Dendritic cell treated with granulocyte-macrophage colony-stimulating factor and Interleukin-4, amounts not matched to agents 40 ng/mL and 50 ng/mL, for 4 days (primary cell): ENCODE measurements at regions not wholly inside any gene's neighbourhood (a gene's known extent, or its start where the extent isn't known, plus 50 kb on each side); places are given as distances from the start of the nearest gene placed in this dataset.

Experiments
- H3K27ac Mint-ChIP-seq: one replicate; pipeline ENCODE4 v1.8.0; 2022; ENCODE audit warnings: mild to moderate bottlenecking, mixed read lengths
- H3K27me3 Mint-ChIP-seq: one replicate; pipeline ENCODE4 v1.8.0; 2022; ENCODE audit warnings: mild to moderate bottlenecking, mixed read lengths
- H3K36me3 Mint-ChIP-seq: one replicate; pipeline ENCODE4 v1.8.0; 2022; ENCODE audit warnings: low read depth, mixed read lengths
- H3K4me1 Mint-ChIP-seq: one replicate; pipeline ENCODE4 v1.8.0; 2022; ENCODE audit warnings: low read depth, mixed read lengths
- H3K4me3 Mint-ChIP-seq: one replicate; pipeline ENCODE4 v1.8.0; 2022; ENCODE audit warnings: mild to moderate bottlenecking, moderate library complexity, mixed read lengths
- H3K9me3 Mint-ChIP-seq: one replicate; pipeline ENCODE4 v1.8.0; 2022; ENCODE audit warnings: mixed read lengths
- intact Hi-C: fragments of 100-400 bp; cut with micrococcal nuclease; formaldehyde crosslinking; loops from one replicate; pipeline ENCODE4 v1.15.0; 2022

DNA sequence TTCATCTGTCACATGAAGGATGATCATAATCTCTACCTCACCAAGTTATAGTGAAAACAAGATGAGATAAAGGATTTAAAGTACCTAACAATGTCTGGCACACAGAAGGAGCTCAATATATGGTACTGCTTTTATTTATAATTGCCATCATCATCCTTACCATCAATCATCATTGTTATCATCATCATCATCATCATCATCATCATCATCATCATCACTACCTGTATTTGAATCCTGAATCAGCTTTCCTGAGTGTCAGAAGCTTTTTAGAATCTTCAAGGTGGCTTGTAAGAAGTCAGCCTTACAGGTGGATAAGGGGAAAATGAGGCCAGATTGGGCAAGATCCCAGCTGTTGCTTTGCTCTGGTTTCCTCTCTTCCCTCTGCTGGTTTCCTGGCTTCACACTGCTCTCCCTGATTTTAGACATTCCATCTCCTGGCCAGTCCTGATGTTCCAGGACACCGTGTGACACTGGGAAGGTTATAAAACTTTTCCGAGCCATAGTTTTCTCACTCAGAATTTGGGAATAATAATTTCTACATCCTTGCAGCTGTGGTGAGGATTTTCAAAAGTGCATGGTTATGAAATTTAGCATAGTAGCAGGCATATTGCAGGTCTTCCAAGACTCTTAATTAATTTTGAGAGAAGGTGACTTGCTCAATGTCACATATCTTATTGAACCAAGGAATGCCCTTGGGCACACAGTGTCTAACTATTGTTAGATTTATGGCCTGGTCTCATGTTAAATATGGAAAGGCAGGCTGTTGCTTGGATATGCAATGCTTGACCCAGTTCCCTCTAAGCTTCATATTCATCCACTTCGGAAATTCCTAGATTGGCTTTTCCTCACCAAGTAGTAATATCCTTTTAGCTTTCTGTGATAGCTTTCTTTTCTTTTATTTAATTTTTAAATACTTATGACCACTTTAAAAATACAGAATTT, 160.7 kb downstream of the TMEM38B start:
- Mint-ChIP-seq H3K27me3 (peaks cover 2% of the 10 kb centered on the region), H3K36me3 (no peaks in the 10 kb centered on the region), H3K4me3 (no peak overlapping the region), H3K27ac (no peak overlapping the region), H3K9me3 (peaks cover 13% of the 10 kb centered on the region), H3K4me1 (peaks cover 12% of the 10 kb centered on the region)
- intact Hi-C loops = no loop called here

DNA sequence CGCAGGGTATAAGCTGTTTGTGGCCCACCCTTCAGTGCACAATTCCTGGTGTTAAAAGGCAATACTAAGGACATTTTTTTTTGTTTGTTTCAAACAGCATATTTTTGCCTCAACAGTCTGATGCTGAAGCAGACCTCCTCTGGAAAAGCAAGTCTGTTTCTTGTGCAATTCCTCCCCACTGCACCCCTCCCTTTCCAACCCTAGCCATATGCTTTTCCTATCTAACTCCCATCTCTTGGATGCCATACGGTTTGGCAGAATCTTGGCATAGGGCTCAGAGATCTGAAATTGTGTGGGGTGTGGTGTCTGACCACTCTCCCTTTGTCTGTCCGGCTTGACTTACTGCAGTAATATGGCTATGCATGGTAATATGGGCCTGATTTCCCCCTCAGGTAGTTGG, 161.6 kb downstream of the TMEM38B start:
- Mint-ChIP-seq H3K4me3 (no peak overlapping the region), H3K27ac (no peak overlapping the region), H3K4me1 (peaks cover 12% of the 10 kb centered on the region), H3K27me3 (peaks cover 2% of the 10 kb centered on the region), H3K9me3 (peaks cover 13% of the 10 kb centered on the region), H3K36me3 (no peaks in the 10 kb centered on the region)
- intact Hi-C loops = no loop called here

GRCh38 chr9:105858006-105858690, 163.8 kb downstream of the TMEM38B start:
- Mint-ChIP-seq H3K27me3 (peaks cover 2% of the 10 kb centered on the region), H3K4me3 (no peak overlapping the region), H3K36me3 (no peaks in the 10 kb centered on the region), H3K4me1 (peaks cover 12% of the 10 kb centered on the region), H3K9me3 (no peaks in the 10 kb centered on the region), H3K27ac (no peak overlapping the region)
- intact Hi-C loops = no loop called here

- no peaks in the 10 kb centered on the region for H3K9me3 Mint-ChIP-seq
- no peak overlapping the region for H3K4me3 Mint-ChIP-seq
- H3K36me3 Mint-ChIP-seq = no peaks in the 10 kb centered on the region
- peaks cover 12% of the 10 kb centered on the region for H3K4me1 Mint-ChIP-seq
- peaks cover 2% of the 10 kb centered on the region for H3K27me3 Mint-ChIP-seq
- intact Hi-C loops = no loop called here
- H3K27ac Mint-ChIP-seq = peak overlapping the region; percentile 4
These were observed 164.5 kb downstream of the TMEM38B start for GRCh38 chr9:105858877-105859276.

GRCh38 chr9:105859428-105860091, 165.2 kb downstream of the TMEM38B start:
- intact Hi-C loops = no loop called here
- Mint-ChIP-seq H3K36me3 (no peaks in the 10 kb centered on the region), H3K27ac (peak overlapping the region; percentile 4), H3K4me3 (peak overlapping the region; percentile 8), H3K27me3 (peaks cover 2% of the 10 kb centered on the region), H3K4me1 (peaks cover 12% of the 10 kb centered on the region), H3K9me3 (no peaks in the 10 kb centered on the region)

DNA sequence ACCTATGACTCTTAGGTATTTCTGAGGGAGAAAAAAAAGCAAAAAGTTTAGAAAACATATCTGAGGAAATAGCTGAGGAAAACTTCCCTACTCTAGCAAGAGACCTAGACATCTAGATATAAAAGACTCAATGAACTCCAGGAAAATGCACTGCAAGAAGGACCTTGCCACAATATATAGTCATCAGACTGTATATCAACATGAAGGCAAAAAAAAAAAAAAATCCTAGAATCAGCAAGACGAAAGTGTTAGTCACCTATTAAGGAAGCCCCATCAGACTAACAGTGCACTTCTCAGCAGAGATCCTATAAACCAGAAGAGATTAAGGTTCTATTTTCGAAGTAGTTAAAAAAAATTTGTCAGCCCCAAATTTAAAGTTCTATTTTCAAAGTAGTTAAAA, 166.2 kb downstream of the TMEM38B start:
- Mint-ChIP-seq H3K36me3 (no peaks in the 10 kb centered on the region), H3K4me1 (peaks cover 12% of the 10 kb centered on the region), H3K4me3 (no peak overlapping the region), H3K27me3 (peaks cover 2% of the 10 kb centered on the region), H3K27ac (no peak overlapping the region), H3K9me3 (no peaks in the 10 kb centered on the region)
- intact Hi-C loops = no loop called here

DNA sequence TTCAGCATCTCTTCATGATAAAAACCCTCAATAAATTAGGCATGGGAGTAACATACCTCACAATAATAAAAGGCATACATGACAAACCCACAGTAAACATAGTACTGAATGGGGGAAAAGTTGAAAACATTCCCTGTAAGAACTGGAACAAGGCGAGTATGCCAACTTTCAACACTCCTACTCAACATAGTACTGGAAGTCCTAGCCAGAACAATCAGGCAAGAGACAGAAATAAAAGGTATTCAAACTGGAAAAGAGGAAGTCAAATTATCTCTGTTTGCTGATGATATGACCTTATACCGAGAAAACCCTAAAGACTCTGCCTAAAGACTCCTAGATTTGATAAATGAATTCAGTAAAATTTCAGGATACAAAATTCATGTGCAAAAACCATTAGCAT, 167.6 kb downstream of the TMEM38B start:
- intact Hi-C loops = no loop called here
- H3K4me3 Mint-ChIP-seq = no peak overlapping the region

DNA sequence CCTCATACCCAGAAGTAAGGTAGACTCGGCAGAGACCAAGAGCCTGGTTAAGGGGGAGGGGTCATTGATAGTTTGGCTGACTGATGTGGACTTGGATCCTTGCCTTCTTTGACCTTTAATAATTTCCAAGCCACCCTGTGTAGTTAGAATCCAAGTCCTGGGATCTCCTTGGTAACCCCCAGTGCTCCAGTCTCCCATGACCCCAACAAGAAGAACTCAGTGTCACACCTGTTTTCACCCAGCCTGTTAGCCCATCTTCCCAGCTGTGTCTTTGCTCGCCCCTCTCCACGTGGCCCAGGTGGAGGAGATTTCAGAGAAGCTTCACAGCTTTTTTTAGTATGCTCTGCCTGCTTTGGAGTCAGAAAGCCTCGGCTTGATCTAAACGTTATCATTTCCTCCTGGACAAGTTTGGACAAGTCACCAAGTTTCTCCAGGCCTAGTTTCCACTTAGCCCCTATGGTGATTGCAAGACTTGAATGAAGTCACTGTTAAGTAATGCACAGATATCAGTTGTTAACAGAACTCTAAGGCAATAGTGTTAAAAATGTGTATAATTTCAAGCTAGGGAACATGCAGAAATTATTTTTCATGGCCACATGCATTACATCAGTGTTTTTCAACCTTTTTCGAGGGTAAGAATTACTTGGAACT, 170.0 kb downstream of the TMEM38B start:
- H3K27ac Mint-ChIP-seq = no peak overlapping the region
- intact Hi-C loops = no loop called here
- H3K4me1 Mint-ChIP-seq = peaks cover 5% of the 10 kb centered on the region
- peaks cover 2% of the 10 kb centered on the region for H3K27me3 Mint-ChIP-seq
- no peaks in the 10 kb centered on the region for H3K36me3 Mint-ChIP-seq
- H3K9me3 Mint-ChIP-seq = no peaks in the 10 kb centered on the region
- no peak overlapping the region for H3K4me3 Mint-ChIP-seq

More for the DNA sequence above, 167.6 kb downstream of the TMEM38B start:
- Mint-ChIP-seq H3K36me3 (no peaks in the 10 kb centered on the region), H3K27me3 (peaks cover 2% of the 10 kb centered on the region), H3K4me1 (peaks cover 12% of the 10 kb centered on the region), H3K27ac (no peak overlapping the region), H3K9me3 (no peaks in the 10 kb centered on the region)

DNA sequence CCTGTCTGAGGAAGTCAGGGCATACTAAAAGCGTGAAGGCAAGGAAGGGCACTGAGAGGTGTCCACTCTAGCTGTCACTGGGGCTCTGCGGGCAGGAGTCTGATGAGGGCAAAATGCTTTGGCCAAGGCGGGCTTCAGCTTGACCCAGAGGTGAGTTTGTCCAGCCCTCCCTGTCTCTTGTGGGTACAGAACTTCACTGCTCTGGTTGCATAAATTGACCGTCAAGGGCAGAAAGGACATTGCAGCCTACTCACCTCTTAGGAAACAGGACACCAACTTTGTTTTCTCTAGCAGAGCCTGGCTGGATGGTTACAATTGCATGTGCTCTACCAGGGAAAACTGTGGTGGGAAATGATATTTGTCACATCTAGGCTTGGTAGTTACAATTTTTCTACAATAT, 170.9 kb downstream of the TMEM38B start:
- intact Hi-C loops = no loop called here

DNA sequence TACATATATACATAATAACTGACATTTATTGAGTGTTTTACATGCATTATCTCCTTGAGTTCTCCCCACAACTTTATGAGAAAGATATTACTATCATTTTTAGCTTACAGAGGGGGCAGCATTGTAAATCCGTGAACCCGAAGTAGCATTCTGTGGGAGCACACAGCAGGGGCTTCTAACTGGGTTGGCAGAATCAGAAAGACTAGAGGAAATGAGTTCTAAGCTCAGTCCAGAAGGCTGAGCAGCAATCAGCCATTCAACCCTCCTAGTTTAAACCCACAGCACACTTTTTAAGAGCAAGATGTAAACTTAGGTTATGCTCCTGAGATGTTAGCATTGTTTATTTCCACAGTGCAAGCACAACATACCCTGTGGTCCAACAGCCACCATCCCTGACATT, 177.2 kb downstream of the TMEM38B start:
- H3K27me3 Mint-ChIP-seq = no peaks in the 10 kb centered on the region
- no peak overlapping the region for H3K4me3 Mint-ChIP-seq
- no peaks in the 10 kb centered on the region for H3K9me3 Mint-ChIP-seq
- H3K27ac Mint-ChIP-seq = no peak overlapping the region
- intact Hi-C loops = no loop called here
- no peaks in the 10 kb centered on the region for H3K4me1 Mint-ChIP-seq
- H3K36me3 Mint-ChIP-seq = no peaks in the 10 kb centered on the region

More for the DNA sequence above, 170.9 kb downstream of the TMEM38B start:
- Mint-ChIP-seq H3K4me1 (no peaks in the 10 kb centered on the region), H3K36me3 (no peaks in the 10 kb centered on the region), H3K27ac (no peak overlapping the region), H3K9me3 (no peaks in the 10 kb centered on the region), H3K4me3 (no peak overlapping the region), H3K27me3 (no peaks in the 10 kb centered on the region)

DNA sequence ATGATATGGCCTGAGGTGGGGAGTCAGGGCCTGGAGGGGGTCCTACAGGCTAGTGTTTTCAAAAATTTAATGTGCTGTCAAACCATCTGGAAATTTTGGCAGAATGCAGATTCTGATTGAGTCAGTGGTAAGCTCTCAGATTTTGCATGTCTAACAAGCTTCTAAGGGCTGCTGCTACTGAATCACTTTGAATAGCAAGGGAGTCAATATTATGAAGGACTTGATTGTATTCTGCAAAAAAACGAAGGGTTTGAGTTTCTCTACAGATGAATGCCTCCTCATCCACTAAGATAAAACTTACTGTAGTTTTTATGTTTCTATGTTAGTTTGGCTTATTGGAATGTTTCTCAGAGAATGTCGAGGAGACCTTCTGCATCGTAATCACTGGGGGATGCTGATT, 179.5 kb downstream of the TMEM38B start:
- no peak overlapping the region for H3K4me3 Mint-ChIP-seq
- no peaks in the 10 kb centered on the region for H3K9me3 Mint-ChIP-seq
- no peaks in the 10 kb centered on the region for H3K27me3 Mint-ChIP-seq
- no peaks in the 10 kb centered on the region for H3K4me1 Mint-ChIP-seq
- H3K27ac Mint-ChIP-seq = no peak overlapping the region
- H3K36me3 Mint-ChIP-seq = no peaks in the 10 kb centered on the region
- intact Hi-C loops = no loop called here

DNA sequence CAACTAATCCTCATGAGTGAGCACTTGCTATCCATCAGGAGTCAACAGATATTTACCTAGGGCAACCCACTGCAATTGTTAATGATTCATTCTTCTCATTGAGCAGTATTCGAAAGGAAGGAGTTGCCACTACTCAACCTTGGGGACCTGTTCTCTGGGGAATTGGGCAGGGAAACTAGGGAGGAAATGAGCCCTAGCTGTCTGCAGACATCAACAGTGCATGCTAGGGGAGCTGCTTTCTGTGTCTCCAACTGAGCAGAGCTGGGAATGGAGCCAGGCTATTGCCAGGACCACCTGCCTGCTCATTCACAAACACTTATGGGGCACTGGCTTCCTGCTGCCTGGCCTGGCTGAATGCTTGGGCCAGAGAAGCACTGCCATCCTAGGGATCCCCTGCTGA, 183.4 kb downstream of the TMEM38B start:
- H3K36me3 Mint-ChIP-seq = no peaks in the 10 kb centered on the region
- H3K4me3 Mint-ChIP-seq = no peak overlapping the region
- H3K9me3 Mint-ChIP-seq = no peaks in the 10 kb centered on the region
- H3K27me3 Mint-ChIP-seq = no peaks in the 10 kb centered on the region
- H3K27ac Mint-ChIP-seq = no peak overlapping the region
- intact Hi-C loops = no loop called here
- peaks cover 7% of the 10 kb centered on the region for H3K4me1 Mint-ChIP-seq

GRCh38 chr9:105879181-105879580, 184.8 kb downstream of the TMEM38B start:
- Mint-ChIP-seq H3K4me1 (peaks cover 16% of the 10 kb centered on the region), H3K36me3 (no peaks in the 10 kb centered on the region), H3K9me3 (no peaks in the 10 kb centered on the region), H3K27ac (no peak overlapping the region), H3K4me3 (no peak overlapping the region), H3K27me3 (peaks cover 6% of the 10 kb centered on the region)
- intact Hi-C loops = no loop called here
